ENCODE measurements at regions not wholly inside any gene's neighbourhood (a gene's known extent, or its start where the extent isn't known, plus 50 kb on each side); places are given as distances from the start of the nearest gene placed in this dataset.

GRCh38 chr1:58996341-58997059 lies 212.7 kb upstream of the JUN start:
- Histone ChIP-seq H3K9me2 (replicated peaks; ENCODE audit: insufficient read depth) (no peaks in the 10 kb centered on the region), H4K20me1 (ENCODE audit: insufficient read depth, poor library complexity, severe bottlenecking) (no peaks in the 10 kb centered on the region), H3K36me3 (replicated peaks; ENCODE audit: insufficient read depth, low read depth) (no peaks in the 10 kb centered on the region), H3K4me1 (ENCODE audit: insufficient read depth) (peaks cover 8% of the 10 kb centered on the region), H3K79me2 (no peaks in the 10 kb centered on the region), H3K9me3 (ENCODE audit: low read depth) (no peaks in the 10 kb centered on the region), H3K27ac (no peak overlapping the region), H3K4me3 (no peak overlapping the region), H3K27me3 (no peaks in the 10 kb centered on the region), H2AFZ (no peak overlapping the region), H3K4me2 (no peak overlapping the region)
- WGBS (ENCODE audit: low lambda C conversion rate, missing lambda C conversion rate): 100% methylated on average over 2 of the region's 2 CpGs
- no peak for DNase-seq (ENCODE audit: low spot score)
- TF ChIP-seq, protein P1, sequence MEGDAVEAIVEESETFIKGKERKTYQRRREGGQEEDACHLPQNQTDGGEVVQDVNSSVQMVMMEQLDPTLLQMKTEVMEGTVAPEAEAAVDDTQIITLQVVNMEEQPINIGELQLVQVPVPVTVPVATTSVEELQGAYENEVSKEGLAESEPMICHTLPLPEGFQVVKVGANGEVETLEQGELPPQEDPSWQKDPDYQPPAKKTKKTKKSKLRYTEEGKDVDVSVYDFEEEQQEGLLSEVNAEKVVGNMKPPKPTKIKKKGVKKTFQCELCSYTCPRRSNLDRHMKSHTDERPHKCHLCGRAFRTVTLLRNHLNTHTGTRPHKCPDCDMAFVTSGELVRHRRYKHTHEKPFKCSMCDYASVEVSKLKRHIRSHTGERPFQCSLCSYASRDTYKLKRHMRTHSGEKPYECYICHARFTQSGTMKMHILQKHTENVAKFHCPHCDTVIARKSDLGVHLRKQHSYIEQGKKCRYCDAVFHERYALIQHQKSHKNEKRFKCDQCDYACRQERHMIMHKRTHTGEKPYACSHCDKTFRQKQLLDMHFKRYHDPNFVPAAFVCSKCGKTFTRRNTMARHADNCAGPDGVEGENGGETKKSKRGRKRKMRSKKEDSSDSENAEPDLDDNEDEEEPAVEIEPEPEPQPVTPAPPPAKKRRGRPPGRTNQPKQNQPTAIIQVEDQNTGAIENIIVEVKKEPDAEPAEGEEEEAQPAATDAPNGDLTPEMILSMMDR (IDR thresholded peaks at IDR 0.05; ENCODE audit: poor library complexity): no peak
- TF ChIP-seq EZH2 (IDR thresholded peaks at IDR 0.05; ENCODE audit: borderline replicate concordance) (no peak), EZH2phosphoT487 (IDR thresholded peaks at IDR 0.05; ENCODE audit: low read depth, severe bottlenecking, unreplicated experiment) (no peak)

- H3K4me1 ChIP-seq (ENCODE audit: insufficient read depth): peaks cover 8% of the 10 kb centered on the region
- H3K9me2 ChIP-seq (replicated peaks; ENCODE audit: insufficient read depth): no peaks in the 10 kb centered on the region
- TF ChIP-seq, protein P1 (IDR thresholded peaks at IDR 0.05; ENCODE audit: poor library complexity): no peak
- no peak for TF ChIP-seq EZH2phosphoT487 (IDR thresholded peaks at IDR 0.05; ENCODE audit: low read depth, severe bottlenecking, unreplicated experiment)
- no peak for TF ChIP-seq EZH2 (IDR thresholded peaks at IDR 0.05; ENCODE audit: borderline replicate concordance)
- no peak overlapping the region for H2AFZ ChIP-seq
- no peaks in the 10 kb centered on the region for H3K36me3 ChIP-seq (replicated peaks; ENCODE audit: insufficient read depth, low read depth)
- 91% methylated on average over 1 of the region's 1 CpG for WGBS (ENCODE audit: low lambda C conversion rate, missing lambda C conversion rate)
- DNase-seq (ENCODE audit: low spot score): no peak
- no peaks in the 10 kb centered on the region for H3K9me3 ChIP-seq (ENCODE audit: low read depth)
- no peaks in the 10 kb centered on the region for H3K79me2 ChIP-seq
- no peak overlapping the region for H3K4me2 ChIP-seq
- H3K27me3 ChIP-seq: no peaks in the 10 kb centered on the region
- H3K27ac ChIP-seq: no peak overlapping the region
- H3K4me3 ChIP-seq: no peak overlapping the region
- no peaks in the 10 kb centered on the region for H4K20me1 ChIP-seq (ENCODE audit: insufficient read depth, poor library complexity, severe bottlenecking)
Observed at GRCh38 chr1:58997060-58997411, 213.2 kb upstream of the JUN start.

- 100% methylated on average over 1 of the region's 1 CpG for WGBS (ENCODE audit: low lambda C conversion rate, missing lambda C conversion rate)
- DNase-seq (ENCODE audit: low spot score): no peak
- Histone ChIP-seq H3K4me3 (no peak overlapping the region), H3K9me2 (replicated peaks; ENCODE audit: insufficient read depth) (no peaks in the 10 kb centered on the region), H3K36me3 (replicated peaks; ENCODE audit: insufficient read depth, low read depth) (no peaks in the 10 kb centered on the region), H3K4me1 (ENCODE audit: insufficient read depth) (peaks cover 8% of the 10 kb centered on the region), H4K20me1 (ENCODE audit: insufficient read depth, poor library complexity, severe bottlenecking) (no peaks in the 10 kb centered on the region), H2AFZ (no peak overlapping the region), H3K79me2 (no peaks in the 10 kb centered on the region), H3K9me3 (ENCODE audit: low read depth) (no peaks in the 10 kb centered on the region), H3K27me3 (no peaks in the 10 kb centered on the region), H3K4me2 (no peak overlapping the region), H3K27ac (no peak overlapping the region)
- TF ChIP-seq, protein P1 (IDR thresholded peaks at IDR 0.05; ENCODE audit: poor library complexity): no peak
- TF ChIP-seq EZH2 (IDR thresholded peaks at IDR 0.05; ENCODE audit: borderline replicate concordance) (no peak), EZH2phosphoT487 (IDR thresholded peaks at IDR 0.05; ENCODE audit: low read depth, severe bottlenecking, unreplicated experiment) (no peak)
Observed at GRCh38 chr1:58997637-58998036, 213.8 kb upstream of the JUN start.

All from hepatocyte (in vitro differentiated cells).